ENCODE measurements at regions not wholly inside any gene's neighbourhood (a gene's known extent, or its start where the extent isn't known, plus 50 kb on each side); places are given as distances from the start of the nearest gene placed in this dataset.
"Not testable (repeated sequence)": the region's sequence is repeated elsewhere in the genome, so short reads cannot be mapped to it uniquely, and the experiment has no call there.

- no peaks in the 10 kb centered on the region for H3K27me3 ChIP-seq (ENCODE audit: insufficient read depth, low read length)
- peaks cover 3% of the 10 kb centered on the region for H3K4me1 ChIP-seq (ENCODE audit: insufficient read depth, low read length)
- no peak overlapping the region for H2AFZ ChIP-seq (ENCODE audit: low read depth, low read length)
- H3K4me3 ChIP-seq (ENCODE audit: low read length): no peak overlapping the region
- H3K36me3 ChIP-seq (ENCODE audit: insufficient read depth, low read length): no peaks in the 10 kb centered on the region
- no peaks in the 10 kb centered on the region for H3K9me3 ChIP-seq (ENCODE audit: low read length)
Measured at GRCh38 chr12:25690996-25691864, 138.1 kb upstream of the LMNTD1 start.

GRCh38 chr12:25691865-25692114, 138.7 kb upstream of the LMNTD1 start:
- Histone ChIP-seq H3K9me3 (ENCODE audit: low read length) (no peaks in the 10 kb centered on the region), H3K27me3 (ENCODE audit: insufficient read depth, low read length) (no peaks in the 10 kb centered on the region), H3K4me1 (ENCODE audit: insufficient read depth, low read length) (peaks cover 3% of the 10 kb centered on the region), H3K4me3 (ENCODE audit: low read length) (no peak overlapping the region), H2AFZ (ENCODE audit: low read depth, low read length) (no peak overlapping the region), H3K36me3 (ENCODE audit: insufficient read depth, low read length) (no peaks in the 10 kb centered on the region)

GRCh38 chr12:25692115-25693035, 139.3 kb upstream of the LMNTD1 start:
- no peaks in the 10 kb centered on the region for H3K9me3 ChIP-seq (ENCODE audit: low read length)
- H3K4me3 ChIP-seq (ENCODE audit: low read length): no peak overlapping the region
- H3K36me3 ChIP-seq (ENCODE audit: insufficient read depth, low read length): no peaks in the 10 kb centered on the region
- no peaks in the 10 kb centered on the region for H3K27me3 ChIP-seq (ENCODE audit: insufficient read depth, low read length)
- no peak overlapping the region for H2AFZ ChIP-seq (ENCODE audit: low read depth, low read length)
- peaks cover 3% of the 10 kb centered on the region for H3K4me1 ChIP-seq (ENCODE audit: insufficient read depth, low read length)

GRCh38 chr12:25694072-25694471, 141.0 kb upstream of the LMNTD1 start:
- no peaks in the 10 kb centered on the region for H3K9me3 ChIP-seq (ENCODE audit: low read length)
- H2AFZ ChIP-seq (ENCODE audit: low read depth, low read length): no peak overlapping the region
- peaks cover 3% of the 10 kb centered on the region for H3K4me1 ChIP-seq (ENCODE audit: insufficient read depth, low read length)
- no peak overlapping the region for H3K4me3 ChIP-seq (ENCODE audit: low read length)
- H3K36me3 ChIP-seq (ENCODE audit: insufficient read depth, low read length): no peaks in the 10 kb centered on the region
- no peaks in the 10 kb centered on the region for H3K27me3 ChIP-seq (ENCODE audit: insufficient read depth, low read length)

GRCh38 chr12:25695574-25695973, 142.5 kb upstream of the LMNTD1 start:
- Histone ChIP-seq H3K36me3 (ENCODE audit: insufficient read depth, low read length) (no peaks in the 10 kb centered on the region), H3K4me1 (ENCODE audit: insufficient read depth, low read length) (peaks cover 3% of the 10 kb centered on the region), H3K9me3 (ENCODE audit: low read length) (no peaks in the 10 kb centered on the region), H3K4me3 (ENCODE audit: low read length) (no peak overlapping the region), H3K27me3 (ENCODE audit: insufficient read depth, low read length) (no peaks in the 10 kb centered on the region), H2AFZ (ENCODE audit: low read depth, low read length) (no peak overlapping the region)

- no peak overlapping the region for H2AFZ ChIP-seq (ENCODE audit: low read depth, low read length)
- no peaks in the 10 kb centered on the region for H3K36me3 ChIP-seq (ENCODE audit: insufficient read depth, low read length)
- H3K9me3 ChIP-seq (ENCODE audit: low read length): no peaks in the 10 kb centered on the region
- peaks cover 3% of the 10 kb centered on the region for H3K4me1 ChIP-seq (ENCODE audit: insufficient read depth, low read length)
- H3K4me3 ChIP-seq (ENCODE audit: low read length): no peak overlapping the region
- no peaks in the 10 kb centered on the region for H3K27me3 ChIP-seq (ENCODE audit: insufficient read depth, low read length)
Measured at GRCh38 chr12:25698772-25699171, 145.7 kb upstream of the LMNTD1 start.

- Histone ChIP-seq H3K36me3 (ENCODE audit: insufficient read depth, low read length) (no peaks in the 10 kb centered on the region), H3K4me3 (ENCODE audit: low read length) (no peak overlapping the region), H3K27me3 (ENCODE audit: insufficient read depth, low read length) (no peaks in the 10 kb centered on the region), H3K9me3 (ENCODE audit: low read length) (no peaks in the 10 kb centered on the region), H3K4me1 (ENCODE audit: insufficient read depth, low read length) (peaks cover 3% of the 10 kb centered on the region), H2AFZ (ENCODE audit: low read depth, low read length) (no peak overlapping the region)
Measured at GRCh38 chr12:25699454-25699853, 146.4 kb upstream of the LMNTD1 start.

GRCh38 chr12:25701290-25701689, 148.2 kb upstream of the LMNTD1 start:
- no peak overlapping the region for H2AFZ ChIP-seq (ENCODE audit: low read depth, low read length)
- no peaks in the 10 kb centered on the region for H3K9me3 ChIP-seq (ENCODE audit: low read length)
- no peaks in the 10 kb centered on the region for H3K36me3 ChIP-seq (ENCODE audit: insufficient read depth, low read length)
- H3K4me3 ChIP-seq (ENCODE audit: low read length): no peak overlapping the region
- H3K27me3 ChIP-seq (ENCODE audit: insufficient read depth, low read length): no peaks in the 10 kb centered on the region
- H3K4me1 ChIP-seq (ENCODE audit: insufficient read depth, low read length): no peaks in the 10 kb centered on the region

- Histone ChIP-seq H3K4me3 (ENCODE audit: low read length) (no peak overlapping the region), H3K27me3 (ENCODE audit: insufficient read depth, low read length) (no peaks in the 10 kb centered on the region), H3K36me3 (ENCODE audit: insufficient read depth, low read length) (no peaks in the 10 kb centered on the region), H3K9me3 (ENCODE audit: low read length) (peaks cover 1% of the 10 kb centered on the region), H2AFZ (ENCODE audit: low read depth, low read length) (no peak overlapping the region), H3K4me1 (ENCODE audit: insufficient read depth, low read length) (no peaks in the 10 kb centered on the region)
Measured at GRCh38 chr12:25702553-25702952, 149.5 kb upstream of the LMNTD1 start.

- H3K9me3 ChIP-seq (ENCODE audit: low read length): peaks cover 2% of the 10 kb centered on the region
- no peaks in the 10 kb centered on the region for H3K27me3 ChIP-seq (ENCODE audit: insufficient read depth, low read length)
- H2AFZ ChIP-seq (ENCODE audit: low read depth, low read length): no peak overlapping the region
- H3K36me3 ChIP-seq (ENCODE audit: insufficient read depth, low read length): no peaks in the 10 kb centered on the region
- no peak overlapping the region for H3K4me3 ChIP-seq (ENCODE audit: low read length)
- H3K4me1 ChIP-seq (ENCODE audit: insufficient read depth, low read length): no peaks in the 10 kb centered on the region
Measured at GRCh38 chr12:25705261-25705660, 152.2 kb upstream of the LMNTD1 start.

GRCh38 chr12:25706646-25707045, 153.6 kb upstream of the LMNTD1 start:
- not testable (repeated sequence) for H3K9me3 ChIP-seq (ENCODE audit: low read length); H3K27me3 ChIP-seq (ENCODE audit: insufficient read depth, low read length); H3K4me3 ChIP-seq (ENCODE audit: low read length); H3K36me3 ChIP-seq (ENCODE audit: insufficient read depth, low read length); H3K4me1 ChIP-seq (ENCODE audit: insufficient read depth, low read length); H2AFZ ChIP-seq (ENCODE audit: low read depth, low read length)

- H2AFZ ChIP-seq (ENCODE audit: low read depth, low read length): no peak overlapping the region
- H3K9me3 ChIP-seq (ENCODE audit: low read length): peaks cover 2% of the 10 kb centered on the region
- H3K4me3 ChIP-seq (ENCODE audit: low read length): no peak overlapping the region
- no peaks in the 10 kb centered on the region for H3K4me1 ChIP-seq (ENCODE audit: insufficient read depth, low read length)
- H3K27me3 ChIP-seq (ENCODE audit: insufficient read depth, low read length): no peaks in the 10 kb centered on the region
- H3K36me3 ChIP-seq (ENCODE audit: insufficient read depth, low read length): no peaks in the 10 kb centered on the region
Measured at GRCh38 chr12:25707056-25707455, 154.0 kb upstream of the LMNTD1 start.

- H3K9me3 ChIP-seq (ENCODE audit: low read length): peaks cover 2% of the 10 kb centered on the region
- H3K4me1 ChIP-seq (ENCODE audit: insufficient read depth, low read length): no peaks in the 10 kb centered on the region
- no peak overlapping the region for H3K4me3 ChIP-seq (ENCODE audit: low read length)
- no peaks in the 10 kb centered on the region for H3K27me3 ChIP-seq (ENCODE audit: insufficient read depth, low read length)
- no peak overlapping the region for H2AFZ ChIP-seq (ENCODE audit: low read depth, low read length)
- no peaks in the 10 kb centered on the region for H3K36me3 ChIP-seq (ENCODE audit: insufficient read depth, low read length)
Measured at GRCh38 chr12:25708661-25709060, 155.6 kb upstream of the LMNTD1 start.

Measured in neuron (in vitro differentiated cells).